GM23338 (cell line): ENCODE measurements at regions not wholly inside any gene's neighbourhood (a gene's known extent, or its start where the extent isn't known, plus 50 kb on each side); places are given as distances from the start of the nearest gene placed in this dataset.

Source experiments
- ATAC-seq: fragments of 200-7000 bp; cut with Tn5 transposase; 3 replicates; pipeline ENCODE4 v1.9.1; 2020
- DNase-seq: peaks from one replicate; pipeline ENCODE4 v3.0.0-alpha.2; 2015; ENCODE audit warnings: low spot score
- H2AFZ ChIP-seq: fragments of 200-600 bp; sonication (generic); 2 replicates; pipeline ENCODE4 v1.8.0; 2016; ENCODE audit warnings: antibody characterized with exemption, mild to moderate bottlenecking, moderate library complexity
- H3F3A ChIP-seq: fragments of 200-600 bp; sonication (generic); replicated peaks from 2 replicates; pipeline ENCODE4 v1.8.0; 2017; ENCODE audit warnings: antibody characterized with exemption, mixed run types, low read depth
- H3K27ac ChIP-seq: fragments of 200-600 bp; sonication (generic); 2 replicates; pipeline ENCODE4 v1.6.1; 2016; ENCODE audit warnings: low read depth
- H3K27me3 ChIP-seq: fragments of 200-600 bp; sonication (generic); 2 replicates; pipeline ENCODE4 v1.8.0; 2016; ENCODE audit warnings: mild to moderate bottlenecking, mixed run types, moderate library complexity; ENCODE audit not compliant: insufficient read depth
- H3K36me3 ChIP-seq: fragments of 200-600 bp; sonication (generic); 2 replicates; pipeline ENCODE4 v1.8.0; 2016; ENCODE audit warnings: mild to moderate bottlenecking; ENCODE audit not compliant: insufficient read depth
- H3K4me1 ChIP-seq: fragments of 200-600 bp; sonication (generic); 2 replicates; pipeline ENCODE4 v1.8.0; 2016; ENCODE audit warnings: mild to moderate bottlenecking, moderate library complexity; ENCODE audit not compliant: insufficient read depth
- H3K4me2 ChIP-seq: fragments of 200-600 bp; sonication (generic); 2 replicates; pipeline ENCODE4 v1.7.1; 2017; ENCODE audit warnings: mixed run types
- H3K4me3 ChIP-seq: fragments of 200-600 bp; sonication (generic); 2 replicates; pipeline ENCODE4 v1.6.1; 2016; ENCODE audit warnings: mixed run types
- H3K79me2 ChIP-seq: fragments of 200-600 bp; sonication (generic); replicated peaks from 2 replicates; pipeline ENCODE4 v1.8.0; 2017; ENCODE audit warnings: mild to moderate bottlenecking; ENCODE audit not compliant: insufficient read depth
- H3K9me2 ChIP-seq: fragments of 200-600 bp; sonication (generic); 2 replicates; pipeline ENCODE4 v1.8.0; 2017; ENCODE audit not compliant: insufficient read depth
- H4K20me1 ChIP-seq: fragments of 200-600 bp; sonication (generic); replicated peaks from 2 replicates; pipeline ENCODE4 v1.8.0; 2017; ENCODE audit warnings: mild to moderate bottlenecking; ENCODE audit not compliant: insufficient read depth
- H3K27ac Mint-ChIP-seq: 2 replicates; pipeline ENCODE4 v1.8.0; 2020; ENCODE audit warnings: inconsistent platforms, mild to moderate bottlenecking, moderate library complexity, mixed read lengths
- H3K27me3 Mint-ChIP-seq: 3 replicates; pipeline ENCODE4 v1.8.0; 2022; ENCODE audit warnings: low read depth, mild to moderate bottlenecking, moderate library complexity, mixed read lengths, inconsistent platforms; ENCODE audit not compliant: insufficient read depth, poor library complexity
- H3K36me3 Mint-ChIP-seq: 3 replicates; pipeline ENCODE4 v1.8.0; 2021; ENCODE audit warnings: low read depth, mild to moderate bottlenecking, inconsistent platforms, moderate library complexity, mixed read lengths
- H3K4me1 Mint-ChIP-seq: 3 replicates; pipeline ENCODE4 v1.8.0; 2020; ENCODE audit warnings: mild to moderate bottlenecking, inconsistent platforms, mixed read lengths
- H3K4me3 Mint-ChIP-seq: 3 replicates; pipeline ENCODE4 v1.8.0; 2021; ENCODE audit warnings: moderate library complexity, mild to moderate bottlenecking, inconsistent platforms, mixed read lengths
- H3K9me3 Mint-ChIP-seq: 3 replicates; pipeline ENCODE4 v1.8.0; 2020; ENCODE audit warnings: moderate library complexity, mild to moderate bottlenecking, inconsistent platforms, mixed read lengths
- CREB1 ChIP-seq: fragments of 250-450 bp; sonication (Bioruptor Pico); IDR thresholded peaks from 2 replicates; pipeline ENCODE4 v1.5.0; 2020; ENCODE audit warnings: low read depth, mild to moderate bottlenecking, moderate library complexity
- EZH2phosphoT487 ChIP-seq: fragments of 200-600 bp; sonication (generic); IDR thresholded peaks from one replicate; pipeline ENCODE4 v1.8.1; 2018; ENCODE audit warnings: antibody characterized with exemption; ENCODE audit not compliant: unreplicated experiment
- JUNB ChIP-seq: IDR thresholded peaks from one replicate; pipeline ENCODE4 v1.6.1; 2016; ENCODE audit warnings: antibody characterized with exemption; ENCODE audit not compliant: unreplicated experiment
- POLR2AphosphoS5 ChIP-seq: IDR thresholded peaks from 2 replicates; pipeline ENCODE4 v1.6.1; 2016; ENCODE audit warnings: antibody characterized with exemption, low read depth
- REST ChIP-seq: IDR thresholded peaks from one replicate; pipeline ENCODE4 v1.6.1; 2018; ENCODE audit warnings: antibody characterized with exemption; ENCODE audit not compliant: unreplicated experiment
- STAT1 ChIP-seq: IDR thresholded peaks from one replicate; pipeline ENCODE4 v1.6.1; 2016; ENCODE audit warnings: antibody characterized with exemption; ENCODE audit not compliant: unreplicated experiment
- ZNF114 ChIP-seq: fragments of 250-450 bp; sonication (Bioruptor Pico); IDR thresholded peaks from 2 replicates; pipeline ENCODE4 v1.5.0; 2020; ENCODE audit warnings: mild to moderate bottlenecking, moderate library complexity
- ZNF331 ChIP-seq: fragments of 250-450 bp; sonication (Bioruptor Pico); IDR thresholded peaks from 2 replicates; pipeline ENCODE4 v1.5.0; 2020; ENCODE audit warnings: low read depth, mild to moderate bottlenecking, moderate library complexity
- TF ChIP-seq, protein P1 (sequence below), 2 experiments: fragments of 200-600 bp in 1 of 2; sonication (generic) in 1 of 2; conservative IDR thresholded peaks; 2 replicates each; pipeline versions ENCODE4 v1.5.1 to v1.6.1; 2016 to 2017; ENCODE audit warnings: antibody characterized with exemption in 2 of 2, low read depth in 2 of 2, mild to moderate bottlenecking in 2 of 2, moderate library complexity in 1 of 2
- TF ChIP-seq, protein P2 (sequence below): IDR thresholded peaks from 2 replicates; pipeline ENCODE4 v1.6.1; 2016; ENCODE audit warnings: antibody characterized with exemption

DNA sequence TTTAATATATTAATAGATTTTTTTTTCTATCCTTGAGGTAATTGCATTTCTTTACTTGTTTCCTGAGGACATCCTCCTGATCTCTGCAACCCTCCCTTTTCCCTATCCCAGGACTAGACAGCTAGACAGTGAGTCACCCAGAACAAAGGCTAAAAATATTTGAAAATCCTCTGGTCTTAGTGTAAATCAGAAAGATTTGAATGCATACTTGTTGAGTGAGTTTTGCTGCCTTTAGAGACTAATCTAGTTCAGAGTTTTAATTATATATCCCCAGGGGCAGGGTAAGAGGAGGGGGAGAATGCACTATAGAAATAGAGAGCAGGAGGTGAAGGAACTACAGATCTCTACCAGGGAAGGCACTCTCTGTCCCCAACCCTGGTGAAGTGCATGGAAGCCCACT, 202.3 kb upstream of the TCF4 start:
- Mint-ChIP-seq H3K27me3 (peaks cover 3% of the 10 kb centered on the region), H3K4me1 (peaks cover 9% of the 10 kb centered on the region; the same call in 2 of the 3 replicates), H3K36me3 (peaks cover 13% of the 10 kb centered on the region), H3K27ac (no peak overlapping the region), H3K9me3 (peaks cover 12% of the 10 kb centered on the region), H3K4me3 (no peak overlapping the region)
- Histone ChIP-seq H3K27me3 (no peaks in the 10 kb centered on the region), H4K20me1 (no peaks in the 10 kb centered on the region), H3K36me3 (no peaks in the 10 kb centered on the region; the same call in 1 of the 2 replicates), H3K79me2 (no peaks in the 10 kb centered on the region), H3K27ac (no peak overlapping the region), H3K4me1 (no peaks in the 10 kb centered on the region), H3K9me2 (0 out of 2 replicates have a peak, but pooled peaks cover 10% of the 10 kb centered on the region), H3F3A (no peaks in the 10 kb centered on the region), H3K4me2 (no peak overlapping the region), H3K4me3 (no peak overlapping the region), H2AFZ (no peak overlapping the region)
- ATAC-seq (no peak), DNase-seq (no peak)
- TF ChIP-seq, protein P1, sequence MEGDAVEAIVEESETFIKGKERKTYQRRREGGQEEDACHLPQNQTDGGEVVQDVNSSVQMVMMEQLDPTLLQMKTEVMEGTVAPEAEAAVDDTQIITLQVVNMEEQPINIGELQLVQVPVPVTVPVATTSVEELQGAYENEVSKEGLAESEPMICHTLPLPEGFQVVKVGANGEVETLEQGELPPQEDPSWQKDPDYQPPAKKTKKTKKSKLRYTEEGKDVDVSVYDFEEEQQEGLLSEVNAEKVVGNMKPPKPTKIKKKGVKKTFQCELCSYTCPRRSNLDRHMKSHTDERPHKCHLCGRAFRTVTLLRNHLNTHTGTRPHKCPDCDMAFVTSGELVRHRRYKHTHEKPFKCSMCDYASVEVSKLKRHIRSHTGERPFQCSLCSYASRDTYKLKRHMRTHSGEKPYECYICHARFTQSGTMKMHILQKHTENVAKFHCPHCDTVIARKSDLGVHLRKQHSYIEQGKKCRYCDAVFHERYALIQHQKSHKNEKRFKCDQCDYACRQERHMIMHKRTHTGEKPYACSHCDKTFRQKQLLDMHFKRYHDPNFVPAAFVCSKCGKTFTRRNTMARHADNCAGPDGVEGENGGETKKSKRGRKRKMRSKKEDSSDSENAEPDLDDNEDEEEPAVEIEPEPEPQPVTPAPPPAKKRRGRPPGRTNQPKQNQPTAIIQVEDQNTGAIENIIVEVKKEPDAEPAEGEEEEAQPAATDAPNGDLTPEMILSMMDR (conservative IDR thresholded peaks at IDR 0.05; ENCODE audit: low read depth in 2 of 2): no peak
- TF ChIP-seq ZNF331 (no peak), CREB1 (CRISPR knock-in tag) (no peak), REST (no peak), JUNB (no peak), STAT1 (no peak), POLR2AphosphoS5 (no peak), EZH2phosphoT487 (no peak)

DNA sequence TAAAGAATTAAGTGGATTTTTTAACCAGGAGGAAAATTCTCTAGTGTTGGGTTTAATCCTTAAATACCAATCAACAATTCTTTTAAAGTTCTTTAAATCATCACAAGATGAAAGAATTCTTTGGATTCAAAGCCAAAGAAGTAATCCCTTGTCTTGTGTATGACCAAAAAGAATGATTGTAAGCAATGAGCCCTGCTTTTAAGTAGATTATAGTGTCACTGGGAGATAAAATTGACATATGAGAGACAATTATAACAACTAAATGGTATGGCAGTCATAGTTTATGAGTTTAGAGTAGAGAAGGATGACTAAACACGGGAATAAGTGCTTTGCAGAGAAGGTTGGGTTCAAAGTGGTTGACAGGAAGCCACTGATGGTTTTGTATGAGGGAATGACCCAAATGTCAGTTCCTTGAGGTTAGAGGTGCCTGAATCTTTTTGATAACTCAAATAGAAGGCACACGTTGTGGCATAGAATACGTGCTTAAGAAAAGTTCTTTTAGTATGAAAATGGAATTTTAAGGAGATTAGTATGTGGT, 199.6 kb upstream of the TCF4 start:
- no peaks in the 10 kb centered on the region for H3F3A ChIP-seq
- H3K4me1 ChIP-seq: peaks cover 9% of the 10 kb centered on the region
- peaks cover 12% of the 10 kb centered on the region for H3K9me3 Mint-ChIP-seq
- no peak overlapping the region for H2AFZ ChIP-seq
- no peak overlapping the region for H3K27ac ChIP-seq
- H3K27me3 ChIP-seq: no peaks in the 10 kb centered on the region
- TF ChIP-seq ZNF114 (CRISPR knock-in tag): no peak
- TF ChIP-seq, protein P2, sequence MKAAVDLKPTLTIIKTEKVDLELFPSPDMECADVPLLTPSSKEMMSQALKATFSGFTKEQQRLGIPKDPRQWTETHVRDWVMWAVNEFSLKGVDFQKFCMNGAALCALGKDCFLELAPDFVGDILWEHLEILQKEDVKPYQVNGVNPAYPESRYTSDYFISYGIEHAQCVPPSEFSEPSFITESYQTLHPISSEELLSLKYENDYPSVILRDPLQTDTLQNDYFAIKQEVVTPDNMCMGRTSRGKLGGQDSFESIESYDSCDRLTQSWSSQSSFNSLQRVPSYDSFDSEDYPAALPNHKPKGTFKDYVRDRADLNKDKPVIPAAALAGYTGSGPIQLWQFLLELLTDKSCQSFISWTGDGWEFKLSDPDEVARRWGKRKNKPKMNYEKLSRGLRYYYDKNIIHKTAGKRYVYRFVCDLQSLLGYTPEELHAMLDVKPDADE: no peak
- peaks cover 12% of the 10 kb centered on the region for H3K4me1 Mint-ChIP-seq
- peaks cover 13% of the 10 kb centered on the region for H3K36me3 Mint-ChIP-seq
- no peak overlapping the region for H3K4me3 ChIP-seq
- H3K4me2 ChIP-seq: no peak overlapping the region
- H4K20me1 ChIP-seq: no peaks in the 10 kb centered on the region
- 0 out of 2 replicates have a peak, but pooled peaks cover 10% of the 10 kb centered on the region for H3K9me2 ChIP-seq
- no peak overlapping the region for H3K27ac Mint-ChIP-seq
- ATAC-seq (no peak), DNase-seq (no peak)
- H3K36me3 ChIP-seq: no peaks in the 10 kb centered on the region; the same call in 1 of the 2 replicates
- H3K27me3 Mint-ChIP-seq: peaks cover 3% of the 10 kb centered on the region
- H3K79me2 ChIP-seq: no peaks in the 10 kb centered on the region
- no peak overlapping the region for H3K4me3 Mint-ChIP-seq
